Mesenchymal stem cell (in vitro differentiated cells and primary cell): ENCODE measurements at regions not wholly inside any gene's neighbourhood (a gene's known extent, or its start where the extent isn't known, plus 50 kb on each side); places are given as distances from the start of the nearest gene placed in this dataset.
"Not testable (repeated sequence)": the region's sequence is repeated elsewhere in the genome, so short reads cannot be mapped to it uniquely, and the experiment has no call there.

Source experiments
- DNase-seq: peaks from one replicate; pipeline ENCODE4 v3.0.0-alpha.2; 2013
- H2AFZ ChIP-seq: one replicate; pipeline ENCODE4 v1.6.1; 2013; ENCODE audit warnings: low read depth, mild to moderate bottlenecking, control low read depth, inconsistent platforms, low read length, moderate library complexity
- H2AK5ac ChIP-seq: 2 replicates; pipeline ENCODE4 v1.6.1; 2013; ENCODE audit warnings: low read length, moderate library complexity, mild to moderate bottlenecking, inconsistent platforms; ENCODE audit not compliant: severe bottlenecking
- H2BK120ac ChIP-seq: one replicate; pipeline ENCODE4 v1.6.1; 2013; ENCODE audit warnings: low read depth, mild to moderate bottlenecking, inconsistent platforms, low read length, moderate library complexity
- H2BK12ac ChIP-seq, 2 experiments: one replicate each; pipeline ENCODE4 v1.6.1; 2013; ENCODE audit warnings: inconsistent platforms in 2 of 2, low read length in 2 of 2, mild to moderate bottlenecking in 2 of 2, moderate library complexity in 2 of 2, control low read depth in 1 of 2
- H2BK15ac ChIP-seq: one replicate; pipeline ENCODE4 v1.6.1; 2013; ENCODE audit warnings: mild to moderate bottlenecking, low read depth, inconsistent platforms; ENCODE audit not compliant: poor library complexity, severe bottlenecking
- H2BK5ac ChIP-seq: 2 replicates; pipeline ENCODE4 v1.6.1; 2013; ENCODE audit warnings: low read depth, mild to moderate bottlenecking, low read length, control low read depth, inconsistent platforms; ENCODE audit not compliant: poor library complexity, severe bottlenecking
- H3K14ac ChIP-seq, 2 experiments: one replicate each; pipeline ENCODE4 v1.6.1; 2013; ENCODE audit warnings: inconsistent platforms in 2 of 2, low read length in 2 of 2, control low read depth in 1 of 2, mild to moderate bottlenecking in 1 of 2, moderate library complexity in 1 of 2
- H3K18ac ChIP-seq, 2 experiments: one replicate each; pipeline ENCODE4 v1.6.1; 2013; ENCODE audit warnings: inconsistent platforms in 2 of 2, low read length in 2 of 2, control low read depth in 1 of 2, low read depth in 1 of 2, mild to moderate bottlenecking in 1 of 2
- H3K23ac ChIP-seq, 2 experiments: one replicate each; pipeline ENCODE4 v1.6.1; 2013; ENCODE audit warnings: inconsistent platforms in 2 of 2, low read length in 2 of 2, mild to moderate bottlenecking in 2 of 2, moderate library complexity in 2 of 2, control low read depth in 1 of 2
- H3K27ac ChIP-seq: 2 replicates; pipeline ENCODE4 v1.5.1; 2013; ENCODE audit warnings: mild to moderate bottlenecking, moderate library complexity, low read length, control low read depth, inconsistent platforms; ENCODE audit not compliant: poor library complexity, severe bottlenecking
- H3K27me3 ChIP-seq, 2 experiments: 2 replicates each; pipeline versions ENCODE4 v1.6.1 to v1.7.0; 2013; ENCODE audit warnings: low read length in 2 of 2, mild to moderate bottlenecking in 2 of 2, moderate library complexity in 2 of 2, control low read depth in 1 of 2, inconsistent platforms in 1 of 2; ENCODE audit not compliant: control insufficient read depth in 1 of 2, insufficient read depth in 1 of 2
- H3K36me3 ChIP-seq, 2 experiments: 2 replicates each; pipeline versions ENCODE4 v1.6.1 to v1.7.0; 2013; ENCODE audit warnings: low read length in 2 of 2, control low read depth in 1 of 2, inconsistent platforms in 1 of 2, low read depth in 1 of 2, mild to moderate bottlenecking in 1 of 2; ENCODE audit not compliant: insufficient read depth in 2 of 2, control insufficient read depth in 1 of 2
- H3K4ac ChIP-seq, 2 experiments: one replicate each; pipeline ENCODE4 v1.6.1; 2013; ENCODE audit warnings: inconsistent platforms in 2 of 2, low read length in 2 of 2, mild to moderate bottlenecking in 2 of 2, moderate library complexity in 2 of 2, control low read depth in 1 of 2, low read depth in 1 of 2
- H3K4me1 ChIP-seq: 2 replicates; pipeline ENCODE4 v1.6.1; 2013; ENCODE audit warnings: low read depth, low read length, control low read depth; ENCODE audit not compliant: control insufficient read depth, insufficient read depth
- H3K4me2 ChIP-seq: 2 replicates; pipeline ENCODE4 v1.6.1; 2013; ENCODE audit warnings: low read length, mild to moderate bottlenecking, inconsistent platforms; ENCODE audit not compliant: poor library complexity, severe bottlenecking
- H3K4me3 ChIP-seq, 2 experiments: 2 replicates each; pipeline versions ENCODE4 v1.5.1 to v1.7.0; 2013; ENCODE audit warnings: low read length in 2 of 2, mild to moderate bottlenecking in 2 of 2, control low read depth in 1 of 2, low read depth in 1 of 2; ENCODE audit not compliant: insufficient read depth in 1 of 2
- H3K79me1 ChIP-seq: replicated peaks from 2 replicates; pipeline ENCODE4 v1.6.1; 2013; ENCODE audit warnings: mild to moderate bottlenecking, control low read depth, low read length, inconsistent platforms; ENCODE audit not compliant: poor library complexity, severe bottlenecking
- H3K9ac ChIP-seq: 2 replicates; pipeline ENCODE4 v1.7.0; 2013; ENCODE audit warnings: mild to moderate bottlenecking, low read length, moderate library complexity
- H3K9me3 ChIP-seq: 2 replicates; pipeline ENCODE4 v1.7.0; 2013; ENCODE audit warnings: mild to moderate bottlenecking, low read length; ENCODE audit not compliant: control insufficient read depth
- H4K8ac ChIP-seq: one replicate; pipeline ENCODE4 v1.6.1; 2013; ENCODE audit warnings: inconsistent platforms, mild to moderate bottlenecking, low read length, moderate library complexity
- H4K91ac ChIP-seq: one replicate; pipeline ENCODE4 v1.6.1; 2013; ENCODE audit warnings: mild to moderate bottlenecking, low read length, inconsistent platforms
- WGBS: methylation state at CpG from one replicate; pipeline ENCODE4 v1.1.7; 2013; ENCODE audit warnings: mixed read lengths; 5-methylcytosine and 5-hydroxymethylcytosine counted together

GRCh38 chr13:81102066-81102465, 761.1 kb upstream of the SPRY2 start:
- not testable (repeated sequence) for H4K91ac ChIP-seq, H3K27ac ChIP-seq, H3K4me2 ChIP-seq, H2AK5ac ChIP-seq, H3K27me3 ChIP-seq, H3K14ac ChIP-seq, H3K4me3 ChIP-seq, H3K9ac ChIP-seq, H3K23ac ChIP-seq, H3K79me1 ChIP-seq, H3K18ac ChIP-seq, H2AFZ ChIP-seq, H3K4me1 ChIP-seq, H3K9me3 ChIP-seq, H4K8ac ChIP-seq, H2BK120ac ChIP-seq, H2BK5ac ChIP-seq, H2BK15ac ChIP-seq, H2BK12ac ChIP-seq, H3K36me3 ChIP-seq, DNase-seq, H3K4ac ChIP-seq
- WGBS = 98% methylated on average over 12 of the region's 27 CpGs

GRCh38 chr13:81089371-81090157, 748.6 kb upstream of the SPRY2 start:
- no peak overlapping the region for H3K4me3 ChIP-seq
- H3K18ac ChIP-seq = no peak overlapping the region
- H3K4me1 ChIP-seq = no peaks in the 10 kb centered on the region
- H2BK15ac ChIP-seq = no peak overlapping the region
- no peak overlapping the region for H2BK12ac ChIP-seq
- no peak overlapping the region for H3K14ac ChIP-seq
- no peak overlapping the region for H3K4ac ChIP-seq
- no peak overlapping the region for H3K23ac ChIP-seq
- no peak overlapping the region for H4K91ac ChIP-seq
- no peak overlapping the region for H2AFZ ChIP-seq
- H3K9me3 ChIP-seq = no peaks in the 10 kb centered on the region
- H2BK120ac ChIP-seq = no peak overlapping the region
- no peak overlapping the region for H4K8ac ChIP-seq
- no peak overlapping the region for H2BK5ac ChIP-seq
- no peak overlapping the region for H3K27ac ChIP-seq
- H3K4me2 ChIP-seq = no peak overlapping the region
- H3K9ac ChIP-seq = no peak overlapping the region
- no peak overlapping the region for H2AK5ac ChIP-seq
- H3K27me3 ChIP-seq = no peaks in the 10 kb centered on the region
- H3K36me3 ChIP-seq = no peaks in the 10 kb centered on the region
- WGBS = 98% methylated on average over 4 of the region's 4 CpGs
- DNase-seq = no peak
- no peaks in the 10 kb centered on the region for H3K79me1 ChIP-seq

GRCh38 chr13:81080911-81081454, 740.1 kb upstream of the SPRY2 start:
- Histone ChIP-seq H2BK120ac (no peak overlapping the region), H3K4me2 (no peak overlapping the region), H3K9me3 (no peaks in the 10 kb centered on the region), H3K14ac (no peak overlapping the region), H3K4me1 (no peaks in the 10 kb centered on the region), H3K27ac (no peak overlapping the region), H2BK15ac (no peak overlapping the region), H3K18ac (no peak overlapping the region), H2AFZ (no peak overlapping the region), H3K4ac (no peak overlapping the region), H3K9ac (no peak overlapping the region), H2BK5ac (no peak overlapping the region), H3K23ac (no peak overlapping the region), H3K36me3 (no peaks in the 10 kb centered on the region), H2BK12ac (no peak overlapping the region), H4K91ac (no peak overlapping the region), H2AK5ac (no peak overlapping the region), H4K8ac (no peak overlapping the region), H3K4me3 (no peak overlapping the region), H3K79me1 (no peaks in the 10 kb centered on the region), H3K27me3 (no peaks in the 10 kb centered on the region)
- no peak for DNase-seq
- WGBS = no CpG with 5 or more reads among the region's 2 CpGs

- Histone ChIP-seq H2BK120ac (no peak overlapping the region), H2BK12ac (no peak overlapping the region), H3K79me1 (no peaks in the 10 kb centered on the region), H3K9me3 (no peaks in the 10 kb centered on the region), H3K23ac (no peak overlapping the region), H2AK5ac (no peak overlapping the region), H2AFZ (no peak overlapping the region), H3K14ac (no peak overlapping the region), H3K27ac (no peak overlapping the region), H3K4me3 (no peak overlapping the region), H2BK5ac (no peak overlapping the region), H4K8ac (no peak overlapping the region), H3K9ac (no peak overlapping the region), H3K4me2 (no peak overlapping the region), H2BK15ac (no peak overlapping the region), H4K91ac (no peak overlapping the region), H3K4me1 (no peaks in the 10 kb centered on the region), H3K18ac (no peak overlapping the region), H3K27me3 (no peaks in the 10 kb centered on the region), H3K36me3 (no peaks in the 10 kb centered on the region), H3K4ac (no peak overlapping the region)
- DNase-seq = no peak
Observed at GRCh38 chr13:81078048-81078447, 737.1 kb upstream of the SPRY2 start.
